ENCODE measurements at regions not wholly inside any gene's neighbourhood (a gene's known extent, or its start where the extent isn't known, plus 50 kb on each side); places are given as distances from the start of the nearest gene placed in this dataset.

DNA sequence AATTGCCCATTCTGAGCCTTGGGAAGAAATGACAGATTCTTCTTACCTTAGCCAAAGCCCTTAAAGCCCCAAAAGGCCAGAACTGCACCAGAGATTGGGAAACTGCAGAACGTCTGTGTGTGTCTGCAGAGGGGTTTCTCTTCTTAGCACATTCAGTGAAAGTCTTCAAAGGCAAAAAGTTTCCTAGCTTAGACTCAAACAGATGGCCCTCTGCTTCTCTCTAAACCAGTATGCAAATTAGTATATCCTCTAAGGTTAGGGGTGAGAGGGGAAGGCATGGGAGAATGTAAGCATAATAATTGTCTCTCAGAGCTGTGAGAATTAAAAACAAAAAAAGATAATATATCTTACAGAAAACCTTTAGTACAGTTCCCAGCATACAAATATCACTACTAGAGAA lies 334.0 kb upstream of the MCTP2 start:
- TF ChIP-seq ZFP30 (CRISPR knock-in tag; IDR thresholded peaks at IDR 0.05), result no peak
- TF ChIP-seq, protein P1, sequence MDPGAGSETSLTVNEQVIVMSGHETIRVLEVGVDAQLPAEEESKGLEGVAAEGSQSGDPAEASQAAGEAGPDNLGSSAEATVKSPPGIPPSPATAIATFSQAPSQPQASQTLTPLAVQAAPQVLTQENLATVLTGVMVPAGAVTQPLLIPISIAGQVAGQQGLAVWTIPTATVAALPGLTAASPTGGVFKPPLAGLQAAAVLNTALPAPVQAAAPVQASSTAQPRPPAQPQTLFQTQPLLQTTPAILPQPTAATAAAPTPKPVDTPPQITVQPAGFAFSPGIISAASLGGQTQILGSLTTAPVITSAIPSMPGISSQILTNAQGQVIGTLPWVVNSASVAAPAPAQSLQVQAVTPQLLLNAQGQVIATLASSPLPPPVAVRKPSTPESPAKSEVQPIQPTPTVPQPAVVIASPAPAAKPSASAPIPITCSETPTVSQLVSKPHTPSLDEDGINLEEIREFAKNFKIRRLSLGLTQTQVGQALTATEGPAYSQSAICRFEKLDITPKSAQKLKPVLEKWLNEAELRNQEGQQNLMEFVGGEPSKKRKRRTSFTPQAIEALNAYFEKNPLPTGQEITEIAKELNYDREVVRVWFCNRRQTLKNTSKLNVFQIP (CRISPR knock-in tag; IDR thresholded peaks at IDR 0.05; ENCODE audit: borderline replicate concordance, low read depth), result no peak
- no peak for TF ChIP-seq RARB (CRISPR knock-in tag; IDR thresholded peaks at IDR 0.05)
- TF ChIP-seq ZC3H10 (CRISPR knock-in tag; IDR thresholded peaks at IDR 0.05), result no peak
- no peak for TF ChIP-seq TOX (CRISPR knock-in tag; IDR thresholded peaks at IDR 0.05; ENCODE audit: borderline replicate concordance)
- TF ChIP-seq ZNF8 (CRISPR knock-in tag; IDR thresholded peaks at IDR 0.05), result no peak
- ATAC-seq, result no peak

DNA sequence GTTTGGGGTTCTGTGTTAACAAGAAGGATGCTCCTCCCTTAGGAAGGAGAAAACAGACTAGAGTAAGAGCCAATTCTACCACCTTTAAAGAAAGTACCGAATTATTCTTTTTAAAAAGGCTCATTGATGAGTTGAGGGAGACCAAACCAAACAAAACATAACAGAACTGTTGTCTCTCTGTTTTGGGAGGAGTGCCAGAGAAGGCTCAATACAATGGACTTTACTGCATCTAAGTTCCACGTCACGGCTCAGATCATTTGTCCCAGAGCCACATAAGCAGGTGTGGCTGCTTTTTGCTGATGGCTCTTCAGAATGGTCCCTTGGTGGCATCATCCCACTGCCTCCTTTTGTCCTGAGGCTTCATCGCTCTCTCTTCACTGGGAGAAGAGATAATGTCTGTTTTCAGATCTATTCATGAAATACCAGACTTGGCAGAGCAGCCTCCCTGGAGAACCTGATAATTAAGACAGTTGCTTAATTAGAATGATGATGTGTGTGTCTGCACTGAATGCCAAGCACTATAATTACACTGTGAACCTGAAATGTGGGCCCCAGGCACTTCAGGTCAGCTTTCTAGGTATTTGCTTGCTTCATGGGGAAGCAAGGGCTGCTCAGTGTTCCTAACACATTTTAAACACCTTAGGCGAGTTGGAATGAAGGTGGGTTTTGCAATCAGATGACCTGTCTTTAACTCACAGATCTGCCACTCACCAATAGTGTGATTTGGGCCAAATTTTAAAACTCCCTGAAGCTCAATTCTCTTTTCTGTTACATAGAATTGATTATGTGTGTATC lies 335.2 kb upstream of the MCTP2 start:
- TF ChIP-seq ESRRG (CRISPR knock-in tag; IDR thresholded peaks at IDR 0.05) (no peak), RARB (CRISPR knock-in tag; IDR thresholded peaks at IDR 0.05) (no peak), ZFP30 (CRISPR knock-in tag; IDR thresholded peaks at IDR 0.05) (no peak), ZNF565 (CRISPR knock-in tag; conservative IDR thresholded peaks at IDR 0.05; ENCODE audit: low read depth) (no peak), PPARA (CRISPR knock-in tag; IDR thresholded peaks at IDR 0.05; ENCODE audit: borderline replicate concordance) (no peak), ARNTL (CRISPR knock-in tag; IDR thresholded peaks at IDR 0.05; ENCODE audit: borderline replicate concordance, low read depth) (no peak), CSDC2 (CRISPR knock-in tag; IDR thresholded peaks at IDR 0.05) (no peak), ZNF8 (CRISPR knock-in tag; IDR thresholded peaks at IDR 0.05) (no peak), SNAI2 (CRISPR knock-in tag; IDR thresholded peaks at IDR 0.05) (no peak), GLIS3 (CRISPR knock-in tag; IDR thresholded peaks at IDR 0.05) (no peak), ZNF70 (CRISPR knock-in tag; IDR thresholded peaks at IDR 0.05) (no peak), ZC3H10 (CRISPR knock-in tag; IDR thresholded peaks at IDR 0.05) (no peak), PATZ1 (CRISPR knock-in tag; IDR thresholded peaks at IDR 0.05; ENCODE audit: borderline replicate concordance) (no peak), TCF4 (CRISPR knock-in tag; IDR thresholded peaks at IDR 0.05; ENCODE audit: borderline replicate concordance) (no peak)
- TF ChIP-seq, protein P2, sequence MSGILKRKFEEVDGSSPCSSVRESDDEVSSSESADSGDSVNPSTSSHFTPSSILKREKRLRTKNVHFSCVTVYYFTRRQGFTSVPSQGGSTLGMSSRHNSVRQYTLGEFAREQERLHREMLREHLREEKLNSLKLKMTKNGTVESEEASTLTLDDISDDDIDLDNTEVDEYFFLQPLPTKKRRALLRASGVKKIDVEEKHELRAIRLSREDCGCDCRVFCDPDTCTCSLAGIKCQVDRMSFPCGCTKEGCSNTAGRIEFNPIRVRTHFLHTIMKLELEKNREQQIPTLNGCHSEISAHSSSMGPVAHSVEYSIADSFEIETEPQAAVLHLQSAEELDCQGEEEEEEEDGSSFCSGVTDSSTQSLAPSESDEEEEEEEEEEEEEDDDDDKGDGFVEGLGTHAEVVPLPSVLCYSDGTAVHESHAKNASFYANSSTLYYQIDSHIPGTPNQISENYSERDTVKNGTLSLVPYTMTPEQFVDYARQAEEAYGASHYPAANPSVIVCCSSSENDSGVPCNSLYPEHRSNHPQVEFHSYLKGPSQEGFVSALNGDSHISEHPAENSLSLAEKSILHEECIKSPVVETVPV (CRISPR knock-in tag; IDR thresholded peaks at IDR 0.05), result no peak
- TF ChIP-seq, protein P1 (CRISPR knock-in tag; IDR thresholded peaks at IDR 0.05; ENCODE audit: borderline replicate concordance, low read depth), result no peak
- TF ChIP-seq, protein P3, sequence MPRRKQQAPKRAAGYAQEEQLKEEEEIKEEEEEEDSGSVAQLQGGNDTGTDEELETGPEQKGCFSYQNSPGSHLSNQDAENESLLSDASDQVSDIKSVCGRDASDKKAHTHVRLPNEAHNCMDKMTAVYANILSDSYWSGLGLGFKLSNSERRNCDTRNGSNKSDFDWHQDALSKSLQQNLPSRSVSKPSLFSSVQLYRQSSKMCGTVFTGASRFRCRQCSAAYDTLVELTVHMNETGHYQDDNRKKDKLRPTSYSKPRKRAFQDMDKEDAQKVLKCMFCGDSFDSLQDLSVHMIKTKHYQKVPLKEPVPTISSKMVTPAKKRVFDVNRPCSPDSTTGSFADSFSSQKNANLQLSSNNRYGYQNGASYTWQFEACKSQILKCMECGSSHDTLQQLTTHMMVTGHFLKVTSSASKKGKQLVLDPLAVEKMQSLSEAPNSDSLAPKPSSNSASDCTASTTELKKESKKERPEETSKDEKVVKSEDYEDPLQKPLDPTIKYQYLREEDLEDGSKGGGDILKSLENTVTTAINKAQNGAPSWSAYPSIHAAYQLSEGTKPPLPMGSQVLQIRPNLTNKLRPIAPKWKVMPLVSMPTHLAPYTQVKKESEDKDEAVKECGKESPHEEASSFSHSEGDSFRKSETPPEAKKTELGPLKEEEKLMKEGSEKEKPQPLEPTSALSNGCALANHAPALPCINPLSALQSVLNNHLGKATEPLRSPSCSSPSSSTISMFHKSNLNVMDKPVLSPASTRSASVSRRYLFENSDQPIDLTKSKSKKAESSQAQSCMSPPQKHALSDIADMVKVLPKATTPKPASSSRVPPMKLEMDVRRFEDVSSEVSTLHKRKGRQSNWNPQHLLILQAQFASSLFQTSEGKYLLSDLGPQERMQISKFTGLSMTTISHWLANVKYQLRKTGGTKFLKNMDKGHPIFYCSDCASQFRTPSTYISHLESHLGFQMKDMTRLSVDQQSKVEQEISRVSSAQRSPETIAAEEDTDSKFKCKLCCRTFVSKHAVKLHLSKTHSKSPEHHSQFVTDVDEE (CRISPR knock-in tag; IDR thresholded peaks at IDR 0.05), result no peak
- ATAC-seq, result no peak

DNA sequence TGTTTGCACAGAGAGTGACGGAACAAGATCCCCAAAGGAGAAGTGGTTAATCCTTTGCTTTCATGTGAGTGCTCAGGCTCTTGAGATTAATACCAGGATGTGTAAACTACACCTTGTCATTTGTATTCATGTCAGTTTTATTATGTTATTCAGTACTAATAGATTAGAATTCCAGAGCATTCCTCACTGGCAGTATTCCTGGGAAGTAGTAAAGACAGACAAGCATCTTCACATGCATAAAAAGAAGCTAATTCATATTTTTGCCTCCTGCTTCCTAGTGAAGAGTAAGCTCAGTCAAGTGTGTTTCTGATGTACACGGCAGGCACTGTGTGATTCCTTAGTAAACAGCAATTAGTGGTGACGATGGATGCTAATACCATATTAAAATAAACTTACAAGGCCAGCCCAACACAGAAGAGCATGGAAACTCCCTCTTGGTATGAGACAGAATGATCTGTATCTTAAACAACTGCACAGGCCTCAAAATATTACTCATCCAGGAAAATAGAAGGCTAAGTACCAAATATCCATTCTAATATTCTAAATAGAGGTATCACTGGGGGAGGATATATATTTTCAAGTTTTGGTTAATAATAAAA lies 336.8 kb upstream of the MCTP2 start:
- no peak for TF ChIP-seq ZNF8 (CRISPR knock-in tag; IDR thresholded peaks at IDR 0.05)
- TF ChIP-seq ZFP30 (CRISPR knock-in tag; IDR thresholded peaks at IDR 0.05), result no peak
- no peak for TF ChIP-seq ZFP3 (CRISPR knock-in tag; IDR thresholded peaks at IDR 0.05)

More for the DNA sequence above, 336.8 kb upstream of the MCTP2 start:
- no peak for ATAC-seq
